Endothelial cell (in vitro differentiated cells): ENCODE measurements at regions not wholly inside any gene's neighbourhood (a gene's known extent, or its start where the extent isn't known, plus 50 kb on each side); places are given as distances from the start of the nearest gene placed in this dataset.

Experiments
- DNase-seq: peaks from one replicate; pipeline ENCODE4 v3.0.0; 2021; ENCODE audit warnings: low spot score
- H3K27ac Mint-ChIP-seq: one replicate; pipeline ENCODE4 v1.8.0; 2021; ENCODE audit warnings: mixed read lengths, inconsistent platforms; ENCODE audit not compliant: unreplicated experiment
- H3K27me3 Mint-ChIP-seq: one replicate; pipeline ENCODE4 v1.8.0; 2021; ENCODE audit warnings: mild to moderate bottlenecking, moderate library complexity, mixed read lengths, inconsistent platforms; ENCODE audit not compliant: unreplicated experiment
- H3K36me3 Mint-ChIP-seq: one replicate; pipeline ENCODE4 v1.8.0; 2021; ENCODE audit warnings: mild to moderate bottlenecking, low read depth, mixed read lengths, inconsistent platforms; ENCODE audit not compliant: unreplicated experiment
- H3K4me1 Mint-ChIP-seq: one replicate; pipeline ENCODE4 v1.8.0; 2021; ENCODE audit warnings: mild to moderate bottlenecking, mixed read lengths, inconsistent platforms; ENCODE audit not compliant: unreplicated experiment
- H3K4me3 Mint-ChIP-seq: one replicate; pipeline ENCODE4 v1.8.0; 2021; ENCODE audit warnings: mild to moderate bottlenecking, mixed read lengths, inconsistent platforms; ENCODE audit not compliant: unreplicated experiment
- H3K9me3 Mint-ChIP-seq: one replicate; pipeline ENCODE4 v1.8.0; 2021; ENCODE audit warnings: mixed read lengths, inconsistent platforms; ENCODE audit not compliant: unreplicated experiment
- CTCF ChIP-seq: fragments of 200-600 bp; sonication (generic); IDR thresholded peaks from one replicate; pipeline ENCODE4 v1.5.0; 2021; ENCODE audit warnings: antibody characterized with exemption; ENCODE audit not compliant: unreplicated experiment

- Mint-ChIP-seq H3K4me1 (peaks cover 9% of the 10 kb centered on the region), H3K36me3 (no peaks in the 10 kb centered on the region), H3K27ac (no peak overlapping the region), H3K4me3 (no peak overlapping the region), H3K9me3 (no peaks in the 10 kb centered on the region), H3K27me3 (no peaks in the 10 kb centered on the region)
- no peak for TF ChIP-seq CTCF
- no peak for DNase-seq
These were observed 61.9 kb upstream of the IFNG-AS1 start for GRCh38 chr12:67927324-67927723.

DNA sequence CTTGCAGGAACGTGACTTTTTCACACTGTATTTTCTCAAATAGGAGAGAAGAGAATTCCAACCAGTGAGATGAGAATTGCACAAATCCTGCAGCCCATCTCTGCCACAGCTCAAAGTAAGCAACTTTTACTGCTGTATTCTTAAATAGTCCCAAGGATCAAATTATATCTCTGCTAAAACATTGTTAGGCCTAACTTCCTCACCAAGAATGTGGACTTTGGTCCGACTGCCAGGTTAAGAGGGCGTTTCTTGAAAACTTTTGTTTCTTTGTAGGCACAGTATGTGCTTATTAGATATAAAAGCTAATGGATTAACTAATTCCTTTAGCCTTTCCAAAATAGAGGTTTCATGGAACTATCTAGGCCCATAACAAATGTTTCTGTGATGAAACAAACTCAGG lies 61.4 kb upstream of the IFNG-AS1 start:
- no peak for DNase-seq
- Mint-ChIP-seq H3K27ac (no peak overlapping the region), H3K9me3 (no peaks in the 10 kb centered on the region), H3K4me1 (peaks cover 9% of the 10 kb centered on the region), H3K36me3 (no peaks in the 10 kb centered on the region), H3K27me3 (no peaks in the 10 kb centered on the region), H3K4me3 (no peak overlapping the region)
- no peak for TF ChIP-seq CTCF

GRCh38 chr12:67928621-67929383 lies 60.4 kb upstream of the IFNG-AS1 start:
- Mint-ChIP-seq H3K36me3 (no peaks in the 10 kb centered on the region), H3K27ac (no peak overlapping the region), H3K9me3 (no peaks in the 10 kb centered on the region), H3K4me1 (peaks cover 5% of the 10 kb centered on the region), H3K4me3 (no peak overlapping the region), H3K27me3 (no peaks in the 10 kb centered on the region)
- DNase-seq = no peak
- TF ChIP-seq CTCF = no peak

GRCh38 chr12:67929384-67929772 lies 59.9 kb upstream of the IFNG-AS1 start:
- no peaks in the 10 kb centered on the region for H3K9me3 Mint-ChIP-seq
- DNase-seq = no peak
- no peak overlapping the region for H3K27ac Mint-ChIP-seq
- H3K4me3 Mint-ChIP-seq = no peak overlapping the region
- H3K36me3 Mint-ChIP-seq = no peaks in the 10 kb centered on the region
- TF ChIP-seq CTCF = no peak
- no peaks in the 10 kb centered on the region for H3K27me3 Mint-ChIP-seq
- peaks cover 5% of the 10 kb centered on the region for H3K4me1 Mint-ChIP-seq

GRCh38 chr12:67937822-67938221 lies 51.4 kb upstream of the IFNG-AS1 start:
- no peak for DNase-seq
- no peaks in the 10 kb centered on the region for H3K9me3 Mint-ChIP-seq
- no peaks in the 10 kb centered on the region for H3K36me3 Mint-ChIP-seq
- no peak for TF ChIP-seq CTCF
- H3K27me3 Mint-ChIP-seq = no peaks in the 10 kb centered on the region
- no peak overlapping the region for H3K27ac Mint-ChIP-seq
- no peak overlapping the region for H3K4me3 Mint-ChIP-seq
- H3K4me1 Mint-ChIP-seq = no peaks in the 10 kb centered on the region
